ENCODE measurements at regions not wholly inside any gene's neighbourhood (a gene's known extent, or its start where the extent isn't known, plus 50 kb on each side); places are given as distances from the start of the nearest gene placed in this dataset.

GRCh38 chr6:8180327-8181159 lies 78.2 kb upstream of the EEF1E1 start:
- Histone ChIP-seq H3K27ac (ENCODE audit: low read depth in 1 of 2, low read length in 2 of 2) (no peak overlapping the region), H3K9ac (ENCODE audit: insufficient read depth, low read length, poor library complexity, severe bottlenecking) (no peak overlapping the region), H3K4me1 (ENCODE audit: control insufficient read depth in 1 of 2, insufficient read depth in 2 of 2, low read length in 2 of 2) (peaks cover 5 to 23% of the 10 kb centered on the region in 2 donors), H4K20me1 (ENCODE audit: insufficient read depth, low read length) (no peaks in the 10 kb centered on the region), H3K4me2 (replicated peaks; ENCODE audit: extremely low read depth, low read length, poor library complexity, severe bottlenecking) (no peak overlapping the region), H2AFZ (ENCODE audit: insufficient read depth, low read depth, low read length, poor library complexity, severe bottlenecking) (no peak overlapping the region), H3K79me2 (ENCODE audit: insufficient read depth, low read length) (no peaks in the 10 kb centered on the region), H3K4me3 (replicated peaks in 1 of 3; ENCODE audit: low read depth in 2 of 3, low read length in 3 of 3) (no peak overlapping the region), H3K36me3 (replicated peaks in 1 of 2; ENCODE audit: control insufficient read depth in 1 of 2, insufficient read depth in 2 of 2, low read length in 2 of 2) (no peaks in the 10 kb centered on the region), H3K9me3 (replicated peaks in 1 of 2; ENCODE audit: control insufficient read depth in 1 of 2, insufficient read depth in 1 of 2, low read length in 2 of 2) (no peaks in the 10 kb centered on the region), H3K27me3 (ENCODE audit: control insufficient read depth in 2 of 2, insufficient read depth in 2 of 2, low read length in 2 of 2) (no peaks in the 10 kb centered on the region)
- peaks cover 3 to 6% (median 4%) of the 10 kb centered on the region in 3 donors for H3K27me3 Mint-ChIP-seq (ENCODE audit: low read depth in 3 of 3)
- TF ChIP-seq CTCF (IDR thresholded peaks at IDR 0.05) = no peak
- no peak overlapping the region for H3K27ac Mint-ChIP-seq
- H3K4me1 Mint-ChIP-seq = peaks cover 21% of the 10 kb centered on the region
- H3K4me3 Mint-ChIP-seq = no peak overlapping the region
- H3K9me3 Mint-ChIP-seq = peaks cover 0 to 4% (median 0%) of the 10 kb centered on the region in 7 donors
- intact Hi-C loops (cut with micrococcal nuclease) = no loop called here
- DNase-seq = no peak
- whole genome bisulfite sequencing (ENCODE audit: insufficient coverage) = 93% methylated on average over 5 of the region's 11 CpGs
- H3K36me3 Mint-ChIP-seq = no peaks in the 10 kb centered on the region

GRCh38 chr6:8177721-8178120 lies 75.4 kb upstream of the EEF1E1 start:
- Histone ChIP-seq H2AFZ (ENCODE audit: insufficient read depth, low read depth, low read length, poor library complexity, severe bottlenecking) (no peak overlapping the region), H3K36me3 (replicated peaks in 1 of 2; ENCODE audit: control insufficient read depth in 1 of 2, insufficient read depth in 2 of 2, low read length in 2 of 2) (no peaks in the 10 kb centered on the region), H4K20me1 (ENCODE audit: insufficient read depth, low read length) (no peaks in the 10 kb centered on the region), H3K27me3 (ENCODE audit: control insufficient read depth in 2 of 2, insufficient read depth in 2 of 2, low read length in 2 of 2) (no peaks in the 10 kb centered on the region), H3K4me1 (ENCODE audit: control insufficient read depth in 1 of 2, insufficient read depth in 2 of 2, low read length in 2 of 2) (peaks cover 5 to 23% of the 10 kb centered on the region in 2 donors), H3K79me2 (ENCODE audit: insufficient read depth, low read length) (no peaks in the 10 kb centered on the region), H3K9ac (ENCODE audit: insufficient read depth, low read length, poor library complexity, severe bottlenecking) (no peak overlapping the region), H3K9me3 (replicated peaks in 1 of 2; ENCODE audit: control insufficient read depth in 1 of 2, insufficient read depth in 1 of 2, low read length in 2 of 2) (no peaks in the 10 kb centered on the region), H3K27ac (ENCODE audit: low read depth in 1 of 2, low read length in 2 of 2) (no peak overlapping the region), H3K4me2 (replicated peaks; ENCODE audit: extremely low read depth, low read length, poor library complexity, severe bottlenecking) (no peak overlapping the region), H3K4me3 (replicated peaks in 1 of 3; ENCODE audit: low read depth in 2 of 3, low read length in 3 of 3) (no peak overlapping the region)
- no peaks in the 10 kb centered on the region for H3K36me3 Mint-ChIP-seq
- peaks cover 19% of the 10 kb centered on the region for H3K4me1 Mint-ChIP-seq
- no peak for DNase-seq
- H3K9me3 Mint-ChIP-seq = peaks cover 0 to 3% (median 0%) of the 10 kb centered on the region in 7 donors
- peaks cover 3 to 8% (median 5%) of the 10 kb centered on the region in 3 donors for H3K27me3 Mint-ChIP-seq (ENCODE audit: low read depth in 3 of 3)
- intact Hi-C loops (cut with micrococcal nuclease) = no loop called here
- no peak overlapping the region for H3K27ac Mint-ChIP-seq
- TF ChIP-seq CTCF (IDR thresholded peaks at IDR 0.05) = no peak
- WGBS (ENCODE audit: insufficient coverage) = no CpG with 5 or more reads among the region's 2 CpGs
- no peak overlapping the region for H3K4me3 Mint-ChIP-seq
